ENCODE measurements at regions not wholly inside any gene's neighbourhood (a gene's known extent, or its start where the extent isn't known, plus 50 kb on each side); places are given as distances from the start of the nearest gene placed in this dataset.
"Not testable (repeated sequence)": the region's sequence is repeated elsewhere in the genome, so short reads cannot be mapped to it uniquely, and the experiment has no call there.

GRCh38 chr3:154926721-154927120, 153.4 kb upstream of the MME start:
- ChIA-PET POLR2A (no interaction called here), CTCF (no interaction called here)
- no peak for DNase-seq
- TF ChIP-seq CTCF (IDR thresholded peaks at IDR 0.05): no peak
- Mint-ChIP-seq H3K4me1 (ENCODE audit: low read depth) (no peaks in the 10 kb centered on the region), H3K4me3 (no peak overlapping the region), H3K27ac (no peak overlapping the region), H3K36me3 (ENCODE audit: low read depth) (no peaks in the 10 kb centered on the region), H3K27me3 (no peaks in the 10 kb centered on the region), H3K9me3 (no peaks in the 10 kb centered on the region)
- ATAC-seq: no peak
- intact Hi-C loops (cut with micrococcal nuclease): no loop called here

- Mint-ChIP-seq H3K27ac (no peak overlapping the region), H3K4me3 (no peak overlapping the region), H3K36me3 (ENCODE audit: low read depth) (no peaks in the 10 kb centered on the region), H3K27me3 (no peaks in the 10 kb centered on the region), H3K4me1 (ENCODE audit: low read depth) (no peaks in the 10 kb centered on the region), H3K9me3 (peaks cover 2% of the 10 kb centered on the region)
- intact Hi-C loops (cut with micrococcal nuclease): no loop called here
- ChIA-PET CTCF (no interaction called here), POLR2A (interaction anchor here (0.6 kb wide), 1 partner anchor 21 kb away, joined by 3 read pairs; no protein-coding TSS in a partner anchor)
- no peak for DNase-seq
- ATAC-seq: no peak
- no peak for TF ChIP-seq CTCF (IDR thresholded peaks at IDR 0.05)
Measured at GRCh38 chr3:154921351-154921750, 158.8 kb upstream of the MME start.

GRCh38 chr3:154919226-154919625, 160.9 kb upstream of the MME start:
- Mint-ChIP-seq H3K27me3 (no peaks in the 10 kb centered on the region), H3K9me3 (peaks cover 5% of the 10 kb centered on the region), H3K4me3 (no peak overlapping the region), H3K36me3 (ENCODE audit: low read depth) (no peaks in the 10 kb centered on the region), H3K27ac (no peak overlapping the region), H3K4me1 (ENCODE audit: low read depth) (no peaks in the 10 kb centered on the region)
- CTCF ChIA-PET: no interaction called here
- TF ChIP-seq CTCF (IDR thresholded peaks at IDR 0.05): no peak
- POLR2A ChIA-PET: no interaction called here
- no peak for DNase-seq
- intact Hi-C loops (cut with micrococcal nuclease): no loop called here
- no peak for ATAC-seq

GRCh38 chr3:154904328-154904727, 175.8 kb upstream of the MME start:
- Mint-ChIP-seq H3K9me3 (peaks cover 4% of the 10 kb centered on the region), H3K4me3 (no peak overlapping the region), H3K36me3 (ENCODE audit: low read depth) (no peaks in the 10 kb centered on the region), H3K27me3 (no peaks in the 10 kb centered on the region), H3K27ac (no peak overlapping the region), H3K4me1 (ENCODE audit: low read depth) (no peaks in the 10 kb centered on the region)
- intact Hi-C loops (cut with micrococcal nuclease): no loop called here
- ATAC-seq: no peak
- POLR2A ChIA-PET: no interaction called here
- TF ChIP-seq CTCF (IDR thresholded peaks at IDR 0.05): no peak
- DNase-seq: no peak
- CTCF ChIA-PET: interaction anchor here (1.2 kb wide), 1 partner anchor 42 kb away, joined by 3 read pairs; no protein-coding TSS in a partner anchor

- H3K27ac Mint-ChIP-seq; H3K9me3 Mint-ChIP-seq; H3K27me3 Mint-ChIP-seq; ATAC-seq; H3K36me3 Mint-ChIP-seq (ENCODE audit: low read depth); DNase-seq; H3K4me1 Mint-ChIP-seq (ENCODE audit: low read depth); H3K4me3 Mint-ChIP-seq; intact Hi-C loops (cut with micrococcal nuclease); POLR2A ChIA-PET; CTCF ChIA-PET: not testable (repeated sequence)
Measured at GRCh38 chr3:154902495-154902894, 177.6 kb upstream of the MME start.

GRCh38 chr3:154901278-154901677, 178.8 kb upstream of the MME start:
- no peaks in the 10 kb centered on the region for H3K4me1 Mint-ChIP-seq (ENCODE audit: low read depth)
- no peak overlapping the region for H3K27ac Mint-ChIP-seq
- H3K36me3 Mint-ChIP-seq (ENCODE audit: low read depth): no peaks in the 10 kb centered on the region
- TF ChIP-seq CTCF (IDR thresholded peaks at IDR 0.05): no peak
- H3K27me3 Mint-ChIP-seq: no peaks in the 10 kb centered on the region
- no peak overlapping the region for H3K4me3 Mint-ChIP-seq
- CTCF ChIA-PET: no interaction called here
- H3K9me3 Mint-ChIP-seq: peaks cover 3% of the 10 kb centered on the region
- DNase-seq (no peak), ATAC-seq (no peak)
- intact Hi-C loops (cut with micrococcal nuclease): no loop called here
- POLR2A ChIA-PET: no interaction called here

Measured in activated CD8-positive, alpha-beta T cell treated with anti-CD3 and anti-CD28 coated beads for 36 hours (primary cell).